ENCODE measurements at regions not wholly inside any gene's neighbourhood (a gene's known extent, or its start where the extent isn't known, plus 50 kb on each side); places are given as distances from the start of the nearest gene placed in this dataset.
A peak's percentile ranks its signal among the peaks of the same experiment; 100 is the strongest.

DNA sequence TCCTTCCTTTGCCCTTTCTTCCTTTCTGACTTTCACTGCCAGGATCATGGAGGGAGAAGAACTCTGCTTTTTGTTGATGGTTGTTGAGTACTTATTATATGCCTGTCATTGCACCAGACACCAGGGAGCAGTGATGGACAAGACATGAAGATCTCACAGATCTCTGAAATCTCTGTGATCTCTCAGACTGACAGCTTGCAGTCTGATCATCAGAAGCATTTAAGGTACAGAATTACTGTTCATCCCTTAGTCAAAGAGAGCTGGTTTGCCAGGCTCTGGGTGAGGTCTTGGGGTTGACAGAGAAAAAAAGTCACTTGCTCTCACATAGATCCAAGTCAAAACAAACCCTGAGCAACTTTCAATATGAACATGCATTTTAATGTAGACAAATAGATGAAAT lies 299.5 kb upstream of the FMN2 start:
- Mint-ChIP-seq H3K27ac (no peak overlapping the region), H3K4me3 (no peak overlapping the region), H3K36me3 (peaks cover 2% of the 10 kb centered on the region), H3K27me3 (ENCODE audit: low read depth) (peaks cover 2% of the 10 kb centered on the region), H3K9me3 (peaks cover 12% of the 10 kb centered on the region), H3K4me1 (peaks cover 2% of the 10 kb centered on the region)
- DNase-seq (ENCODE audit: low spot score in 2 of 2, unreplicated experiment in 2 of 2): no peak
- TF ChIP-seq, protein P1, sequence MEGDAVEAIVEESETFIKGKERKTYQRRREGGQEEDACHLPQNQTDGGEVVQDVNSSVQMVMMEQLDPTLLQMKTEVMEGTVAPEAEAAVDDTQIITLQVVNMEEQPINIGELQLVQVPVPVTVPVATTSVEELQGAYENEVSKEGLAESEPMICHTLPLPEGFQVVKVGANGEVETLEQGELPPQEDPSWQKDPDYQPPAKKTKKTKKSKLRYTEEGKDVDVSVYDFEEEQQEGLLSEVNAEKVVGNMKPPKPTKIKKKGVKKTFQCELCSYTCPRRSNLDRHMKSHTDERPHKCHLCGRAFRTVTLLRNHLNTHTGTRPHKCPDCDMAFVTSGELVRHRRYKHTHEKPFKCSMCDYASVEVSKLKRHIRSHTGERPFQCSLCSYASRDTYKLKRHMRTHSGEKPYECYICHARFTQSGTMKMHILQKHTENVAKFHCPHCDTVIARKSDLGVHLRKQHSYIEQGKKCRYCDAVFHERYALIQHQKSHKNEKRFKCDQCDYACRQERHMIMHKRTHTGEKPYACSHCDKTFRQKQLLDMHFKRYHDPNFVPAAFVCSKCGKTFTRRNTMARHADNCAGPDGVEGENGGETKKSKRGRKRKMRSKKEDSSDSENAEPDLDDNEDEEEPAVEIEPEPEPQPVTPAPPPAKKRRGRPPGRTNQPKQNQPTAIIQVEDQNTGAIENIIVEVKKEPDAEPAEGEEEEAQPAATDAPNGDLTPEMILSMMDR (IDR thresholded peaks at IDR 0.05; ENCODE audit: unreplicated experiment): no peak

DNA sequence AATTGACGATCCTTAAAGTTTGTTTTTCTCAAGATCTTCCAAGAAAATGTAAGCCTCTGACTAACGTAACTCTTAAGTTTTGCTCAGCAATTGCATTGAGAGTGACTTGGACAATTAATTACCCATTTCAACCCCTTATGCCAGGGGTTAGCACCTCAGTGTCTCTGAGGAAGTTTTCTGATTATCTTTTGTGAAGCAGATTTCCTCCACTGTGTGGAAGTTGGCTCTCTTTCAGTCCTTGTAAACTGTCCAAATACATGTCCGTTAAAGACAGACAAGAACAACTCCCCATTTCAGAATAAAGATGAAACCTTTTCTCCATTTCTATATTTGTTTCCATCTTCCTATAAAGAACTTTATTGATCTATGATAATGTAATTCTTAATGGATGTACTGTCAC lies 296.4 kb upstream of the FMN2 start:
- Mint-ChIP-seq H3K4me1 (peaks cover 2% of the 10 kb centered on the region), H3K9me3 (peaks cover 9% of the 10 kb centered on the region), H3K4me3 (no peak overlapping the region), H3K27me3 (ENCODE audit: low read depth) (peaks cover 13% of the 10 kb centered on the region), H3K27ac (no peak overlapping the region), H3K36me3 (no peaks in the 10 kb centered on the region)
- TF ChIP-seq, protein P1 (IDR thresholded peaks at IDR 0.05; ENCODE audit: unreplicated experiment): no peak
- DNase-seq (ENCODE audit: low spot score in 2 of 2, unreplicated experiment in 2 of 2): no peak

DNA sequence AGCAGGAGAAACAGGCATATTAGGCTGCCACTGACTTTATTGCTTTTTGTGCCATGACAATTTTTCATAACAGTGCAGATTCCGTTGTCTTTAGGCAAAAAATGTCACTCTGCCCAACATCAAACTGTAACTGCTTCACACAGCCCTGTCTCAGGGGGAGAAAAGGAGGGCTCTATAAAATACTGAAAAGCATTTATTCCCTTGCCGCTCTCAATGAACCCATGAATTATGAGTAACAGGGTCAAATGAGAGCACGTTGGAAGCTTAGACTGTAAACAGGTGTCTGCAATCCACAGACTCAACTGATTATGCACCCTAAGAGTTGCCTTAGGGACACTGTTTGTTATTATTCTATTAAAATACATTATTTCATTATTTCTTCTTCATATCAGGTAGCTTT lies 292.1 kb upstream of the FMN2 start:
- TF ChIP-seq, protein P1 (IDR thresholded peaks at IDR 0.05; ENCODE audit: unreplicated experiment): no peak
- no peak for DNase-seq (ENCODE audit: low spot score in 2 of 2, unreplicated experiment in 2 of 2)
- Mint-ChIP-seq H3K4me1 (peaks cover 22% of the 10 kb centered on the region), H3K36me3 (no peaks in the 10 kb centered on the region), H3K9me3 (peaks cover 7% of the 10 kb centered on the region), H3K27ac (no peak overlapping the region), H3K27me3 (ENCODE audit: low read depth) (peaks cover 19% of the 10 kb centered on the region), H3K4me3 (no peak overlapping the region)

DNA sequence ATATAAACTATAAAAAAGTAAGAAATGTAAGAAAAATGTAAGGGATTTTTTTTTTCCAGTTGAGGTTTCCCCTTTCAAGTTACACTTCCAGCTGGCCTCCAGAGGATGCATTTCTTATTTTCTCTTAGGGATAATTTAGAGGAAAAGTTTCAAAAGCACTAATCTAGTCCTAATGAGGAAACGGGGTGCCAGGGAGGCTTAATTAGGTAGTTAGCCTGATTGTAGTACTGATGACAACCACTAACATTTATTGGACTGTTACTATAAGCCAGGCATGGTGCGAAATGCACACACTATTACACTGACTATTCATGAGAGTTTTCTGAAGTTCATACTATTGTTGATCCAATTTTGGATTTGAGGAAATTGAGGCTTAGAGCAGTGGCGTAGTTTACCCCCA lies 290.8 kb upstream of the FMN2 start:
- peaks cover 28% of the 10 kb centered on the region for H3K4me1 Mint-ChIP-seq
- no peak for DNase-seq (ENCODE audit: low spot score in 2 of 2, unreplicated experiment in 2 of 2)
- peaks cover 18% of the 10 kb centered on the region for H3K27me3 Mint-ChIP-seq (ENCODE audit: low read depth)
- TF ChIP-seq, protein P1 (IDR thresholded peaks at IDR 0.05; ENCODE audit: unreplicated experiment): no peak
- no peaks in the 10 kb centered on the region for H3K36me3 Mint-ChIP-seq
- H3K9me3 Mint-ChIP-seq: peaks cover 11% of the 10 kb centered on the region
- H3K4me3 Mint-ChIP-seq: no peak overlapping the region
- H3K27ac Mint-ChIP-seq: no peak overlapping the region

DNA sequence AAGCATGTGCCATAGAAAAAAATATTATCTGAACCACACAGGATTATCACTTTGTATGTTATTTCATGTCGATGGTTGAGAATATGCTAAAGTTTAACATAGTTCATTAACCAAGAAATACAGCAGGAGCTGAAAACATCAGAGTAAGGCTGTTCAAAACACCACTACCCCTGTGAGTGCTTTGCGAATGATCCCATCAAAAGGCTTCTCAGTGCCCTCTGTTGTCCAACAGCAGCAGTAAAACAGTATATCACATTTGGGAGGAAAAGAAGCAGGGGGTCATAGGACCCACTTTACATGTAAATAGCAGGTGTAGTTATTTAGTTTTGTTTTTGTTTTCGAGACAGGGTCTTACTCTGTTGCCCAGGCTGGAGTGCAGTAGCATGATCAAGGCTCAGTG lies 289.4 kb upstream of the FMN2 start:
- Mint-ChIP-seq H3K36me3 (no peaks in the 10 kb centered on the region), H3K4me3 (no peak overlapping the region), H3K4me1 (peaks cover 33% of the 10 kb centered on the region), H3K27me3 (ENCODE audit: low read depth) (peaks cover 18% of the 10 kb centered on the region), H3K27ac (no peak overlapping the region), H3K9me3 (peaks cover 11% of the 10 kb centered on the region)
- TF ChIP-seq, protein P1 (IDR thresholded peaks at IDR 0.05; ENCODE audit: unreplicated experiment): no peak
- DNase-seq (ENCODE audit: low spot score in 2 of 2, unreplicated experiment in 2 of 2): no peak

DNA sequence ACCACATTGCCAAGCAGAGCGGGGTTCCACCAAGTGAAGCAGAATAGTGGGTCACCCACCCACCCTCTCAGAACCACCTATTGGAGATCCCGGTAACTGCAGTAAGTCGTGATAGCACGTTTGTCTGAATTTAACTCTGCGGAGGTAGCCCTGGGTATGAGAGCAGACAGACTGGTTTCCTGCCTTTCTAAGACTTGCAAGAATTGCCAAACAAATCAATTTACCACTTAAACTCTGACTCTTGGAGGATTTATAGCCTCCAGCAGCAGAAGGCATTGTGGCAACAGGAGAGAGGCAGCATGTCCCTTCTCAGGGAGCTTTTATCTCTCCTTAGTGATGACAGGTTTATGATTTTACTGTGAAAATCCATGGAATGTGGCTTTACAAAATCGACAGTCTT lies 287.9 kb upstream of the FMN2 start:
- H3K9me3 Mint-ChIP-seq: peaks cover 9% of the 10 kb centered on the region
- no peaks in the 10 kb centered on the region for H3K36me3 Mint-ChIP-seq
- TF ChIP-seq, protein P1 (IDR thresholded peaks at IDR 0.05; ENCODE audit: unreplicated experiment): no peak
- peaks cover 43% of the 10 kb centered on the region for H3K4me1 Mint-ChIP-seq
- DNase-seq (ENCODE audit: low spot score in 2 of 2, unreplicated experiment in 2 of 2): no peak
- no peak overlapping the region for H3K4me3 Mint-ChIP-seq
- peaks cover 16% of the 10 kb centered on the region for H3K27me3 Mint-ChIP-seq (ENCODE audit: low read depth)
- peak overlapping the region; percentile 41 for H3K27ac Mint-ChIP-seq

All from mesothelial cell of epicardium (in vitro differentiated cells).